Endothelial cell of umbilical vein (primary cell): ENCODE measurements at regions not wholly inside any gene's neighbourhood (a gene's known extent, or its start where the extent isn't known, plus 50 kb on each side); places are given as distances from the start of the nearest gene placed in this dataset.

Experiments
- BruUV-seq: library from RNA; stranded (reverse); fragments of 400-500 nt; replicated peaks from 2 replicates; lab custom pipeline; 2021; lab: Mats Ljungman, UMichigan
- CTCF ChIA-PET: fragments of 300-600, 350-600 bp; sonication (Branson Sonifier 250); formaldehyde crosslinking; loops from one replicate; lab custom pipeline; 2021; ENCODE audit warnings: antibody characterized with exemption, inconsistent platforms; lab: Charles Lee
- POLR2A ChIA-PET: fragments of 300-600, 350-600 bp; sonication (Branson Sonifier 250); formaldehyde crosslinking; loops from one replicate; lab custom pipeline; 2021; ENCODE audit warnings: antibody characterized with exemption, inconsistent platforms; lab: Charles Lee
- DNase-seq: peaks from one replicate; pipeline ENCODE4 v3.0.0-alpha.2; 2011; ENCODE audit warnings: low read depth, low spot score
- FAIRE-seq: peaks from 2 replicates; lab custom pipeline; 2011; peaks lifted over from hg19 to GRCh38; lab: Jason Lieb, UNC
- H2AFZ ChIP-seq: 2 replicates; pipeline ENCODE4 v1.6.0; 2012; ENCODE audit warnings: low read depth, low read length, control low read depth, inconsistent platforms
- H3K27ac ChIP-seq: 2 replicates; pipeline ENCODE4 v1.5.1; 2011; ENCODE audit warnings: low read depth, mild to moderate bottlenecking, control low read depth, low read length, moderate library complexity; ENCODE audit not compliant: insufficient read depth
- H3K27me3 ChIP-seq, 2 experiments: 2 replicates each; pipeline versions ENCODE4 v1.6.0 to v1.6.1; 2011; ENCODE audit warnings: low read length in 2 of 2, mixed read lengths in 1 of 2; ENCODE audit not compliant: control insufficient read depth in 2 of 2, insufficient read depth in 2 of 2
- H3K36me3 ChIP-seq, 2 experiments: 2 replicates in 1 of 2; 3 replicates in 1 of 2; pipeline ENCODE4 v1.5.1; 2011; ENCODE audit warnings: low read length in 2 of 2, mild to moderate bottlenecking in 1 of 2, moderate library complexity in 1 of 2; ENCODE audit not compliant: control insufficient read depth in 2 of 2, insufficient read depth in 2 of 2; ENCODE audit errors: extremely low read depth in 1 of 2
- H3K4me1 ChIP-seq: 3 replicates; pipeline ENCODE4 v1.5.1; 2011; ENCODE audit warnings: mild to moderate bottlenecking, low read length; ENCODE audit not compliant: control insufficient read depth, insufficient read depth; ENCODE audit errors: extremely low read depth
- H3K4me2 ChIP-seq: 2 replicates; pipeline ENCODE4 v1.6.1; 2011; ENCODE audit warnings: low read length, control low read depth, mixed read lengths; ENCODE audit not compliant: insufficient read depth
- H3K4me3 ChIP-seq, 3 experiments: fragments of 200-600 bp in 1 of 3; sonication (generic), shearing (Covaris generic) in 1 of 3; replicated peaks in 1 of 3; 2 replicates each; pipeline ENCODE4 v1.5.1; 2011 to 2016; ENCODE audit warnings: control low read depth in 3 of 3, low read length in 3 of 3, mild to moderate bottlenecking in 2 of 3, inconsistent platforms in 1 of 3, low read depth in 1 of 3, moderate library complexity in 1 of 3; ENCODE audit not compliant: insufficient read depth in 1 of 3
- H3K79me2 ChIP-seq: 2 replicates; pipeline ENCODE4 v1.6.0; 2012; ENCODE audit warnings: low read length, inconsistent platforms; ENCODE audit not compliant: control insufficient read depth, insufficient read depth
- H3K9ac ChIP-seq: replicated peaks from 2 replicates; pipeline ENCODE3; 2011; ENCODE audit warnings: low read length, control low read depth; ENCODE audit not compliant: insufficient read depth; ENCODE audit errors: extremely low read depth
- H3K9me1 ChIP-seq: replicated peaks from 3 replicates; pipeline ENCODE4 v1.6.0; 2011; ENCODE audit warnings: mild to moderate bottlenecking, low read length; ENCODE audit not compliant: control insufficient read depth, insufficient read depth; ENCODE audit errors: extremely low read depth
- H3K9me3 ChIP-seq: replicated peaks from 2 replicates; pipeline ENCODE4 v1.5.1; 2012; ENCODE audit warnings: low read length, inconsistent platforms; ENCODE audit not compliant: control insufficient read depth, insufficient read depth
- H4K20me1 ChIP-seq: replicated peaks from 2 replicates; pipeline ENCODE3; 2011; ENCODE audit warnings: mild to moderate bottlenecking, low read length; ENCODE audit not compliant: control insufficient read depth, insufficient read depth; ENCODE audit errors: extremely low read depth
- EZH2 ChIP-seq: IDR thresholded peaks from 2 replicates; pipeline ENCODE4 v1.6.1; 2012; ENCODE audit warnings: borderline replicate concordance, low read depth, mild to moderate bottlenecking, moderate library complexity, low read length, inconsistent platforms; ENCODE audit not compliant: severe bottlenecking
- FOS ChIP-seq: IDR thresholded peaks from 2 replicates; pipeline ENCODE4 v1.6.1; 2011; ENCODE audit warnings: mild to moderate bottlenecking, low read length, moderate library complexity, borderline replicate concordance; ENCODE audit not compliant: insufficient read depth
- GATA2 ChIP-seq: IDR thresholded peaks from 2 replicates; pipeline ENCODE4 v1.7.0; 2011; ENCODE audit warnings: low read depth, mild to moderate bottlenecking, moderate library complexity, mixed read lengths, low read length; ENCODE audit not compliant: insufficient read length, insufficient read depth
- JUN ChIP-seq: IDR thresholded peaks from 2 replicates; pipeline ENCODE4 v1.6.1; 2011; ENCODE audit warnings: borderline replicate concordance, low read depth; ENCODE audit not compliant: insufficient read length, insufficient read depth
- MYC ChIP-seq: IDR thresholded peaks from one replicate; pipeline ENCODE4 v1.6.1; 2011; ENCODE audit warnings: mild to moderate bottlenecking, low read depth, low read length
- POLR2A ChIP-seq: IDR thresholded peaks from 2 replicates; pipeline ENCODE4 v1.6.1; 2012; ENCODE audit warnings: low read depth, mild to moderate bottlenecking, control low read depth, low read length
- POLR2AphosphoS5 ChIP-seq: IDR thresholded peaks from 2 replicates; pipeline ENCODE4 v1.6.1; 2012; ENCODE audit warnings: low read depth, mild to moderate bottlenecking, control low read depth, low read length, moderate library complexity; ENCODE audit not compliant: insufficient read depth
- dilution Hi-C: fragments of 300-500 bp; cut with MboI; formaldehyde crosslinking; loops from one replicate; pipeline ENCODE4 v1.15.0; 2019; ENCODE audit warnings: low sequenced_read_pairs; ENCODE audit not compliant: extremely low pct_ligation_motif_present
- intact Hi-C: fragments of 100-400 bp; cut with micrococcal nuclease; formaldehyde crosslinking; loops from one replicate; pipeline ENCODE4 v1.10.0; 2022
- TF ChIP-seq, protein P1 (sequence below): IDR thresholded peaks from 2 replicates; pipeline ENCODE4 v1.6.1; 2011; ENCODE audit not compliant: insufficient read depth, insufficient read length
- TF ChIP-seq, protein P2 (sequence below), 2 donors: IDR thresholded peaks; 1 replicate in 1 of 2; 2 replicates in 1 of 2; pipeline ENCODE4 v1.5.1; 2011; ENCODE audit warnings: low read length in 2 of 2, mild to moderate bottlenecking in 2 of 2, moderate library complexity in 2 of 2, control low read depth in 1 of 2, inconsistent platforms in 1 of 2, low read depth in 1 of 2; ENCODE audit not compliant: insufficient read depth in 1 of 2; ENCODE audit errors: extremely low read depth in 1 of 2

DNA sequence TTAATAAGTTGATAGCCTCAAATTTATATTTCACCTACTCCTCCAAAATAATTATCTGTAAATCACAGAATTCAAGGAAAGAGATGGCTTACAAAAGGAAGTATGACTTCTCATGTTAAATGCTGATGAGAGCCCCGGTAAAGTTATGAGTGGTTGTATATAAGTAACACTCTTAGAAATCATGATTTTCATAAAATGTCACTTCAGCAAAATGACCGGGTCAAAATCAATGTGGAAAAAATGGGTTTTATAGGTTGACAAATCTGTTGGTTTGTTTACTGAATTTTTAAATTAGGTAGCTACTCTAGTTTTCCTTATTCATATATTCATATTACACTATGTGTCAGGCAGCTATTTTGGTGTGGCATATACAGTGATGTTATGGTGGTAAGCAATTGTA lies 1131.0 kb downstream of the TAF11L14 start:
- Histone ChIP-seq H2AFZ (no peak overlapping the region), H3K27me3 (no peaks in the 10 kb centered on the region), H3K79me2 (no peaks in the 10 kb centered on the region), H3K9ac (no peak overlapping the region), H4K20me1 (no peaks in the 10 kb centered on the region), H3K27ac (no peak overlapping the region), H3K9me3 (no peaks in the 10 kb centered on the region), H3K4me2 (no peak overlapping the region), H3K4me1 (no peaks in the 10 kb centered on the region), H3K36me3 (no peaks in the 10 kb centered on the region), H3K9me1 (no peaks in the 10 kb centered on the region), H3K4me3 (no peak overlapping the region)
- TF ChIP-seq, protein P1, sequence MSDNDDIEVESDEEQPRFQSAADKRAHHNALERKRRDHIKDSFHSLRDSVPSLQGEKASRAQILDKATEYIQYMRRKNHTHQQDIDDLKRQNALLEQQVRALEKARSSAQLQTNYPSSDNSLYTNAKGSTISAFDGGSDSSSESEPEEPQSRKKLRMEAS, result no peak
- no peak for TF ChIP-seq POLR2AphosphoS5
- no peak for TF ChIP-seq MYC
- TF ChIP-seq, protein P2, sequence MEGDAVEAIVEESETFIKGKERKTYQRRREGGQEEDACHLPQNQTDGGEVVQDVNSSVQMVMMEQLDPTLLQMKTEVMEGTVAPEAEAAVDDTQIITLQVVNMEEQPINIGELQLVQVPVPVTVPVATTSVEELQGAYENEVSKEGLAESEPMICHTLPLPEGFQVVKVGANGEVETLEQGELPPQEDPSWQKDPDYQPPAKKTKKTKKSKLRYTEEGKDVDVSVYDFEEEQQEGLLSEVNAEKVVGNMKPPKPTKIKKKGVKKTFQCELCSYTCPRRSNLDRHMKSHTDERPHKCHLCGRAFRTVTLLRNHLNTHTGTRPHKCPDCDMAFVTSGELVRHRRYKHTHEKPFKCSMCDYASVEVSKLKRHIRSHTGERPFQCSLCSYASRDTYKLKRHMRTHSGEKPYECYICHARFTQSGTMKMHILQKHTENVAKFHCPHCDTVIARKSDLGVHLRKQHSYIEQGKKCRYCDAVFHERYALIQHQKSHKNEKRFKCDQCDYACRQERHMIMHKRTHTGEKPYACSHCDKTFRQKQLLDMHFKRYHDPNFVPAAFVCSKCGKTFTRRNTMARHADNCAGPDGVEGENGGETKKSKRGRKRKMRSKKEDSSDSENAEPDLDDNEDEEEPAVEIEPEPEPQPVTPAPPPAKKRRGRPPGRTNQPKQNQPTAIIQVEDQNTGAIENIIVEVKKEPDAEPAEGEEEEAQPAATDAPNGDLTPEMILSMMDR (IDR thresholded peaks at IDR 0.05; ENCODE audit: extremely low read depth in 1 of 2, insufficient read depth in 1 of 2, low read depth in 1 of 2, low read length in 2 of 2), result no peak
- TF ChIP-seq FOS, result no peak
- TF ChIP-seq JUN, result no peak
- TF ChIP-seq GATA2, result no peak
- no peak for TF ChIP-seq EZH2
- no peak for TF ChIP-seq POLR2A
- intact Hi-C loops, result no loop called here
- POLR2A ChIA-PET, result no interaction called here
- dilution Hi-C loops, result no loop called here
- FAIRE-seq, result no peak
- CTCF ChIA-PET, result no interaction called here
- DNase-seq, result no peak
- BruUV-seq, result no TSS peak
